ENCODE measurements at regions not wholly inside any gene's neighbourhood (a gene's known extent, or its start where the extent isn't known, plus 50 kb on each side); places are given as distances from the start of the nearest gene placed in this dataset.

DNA sequence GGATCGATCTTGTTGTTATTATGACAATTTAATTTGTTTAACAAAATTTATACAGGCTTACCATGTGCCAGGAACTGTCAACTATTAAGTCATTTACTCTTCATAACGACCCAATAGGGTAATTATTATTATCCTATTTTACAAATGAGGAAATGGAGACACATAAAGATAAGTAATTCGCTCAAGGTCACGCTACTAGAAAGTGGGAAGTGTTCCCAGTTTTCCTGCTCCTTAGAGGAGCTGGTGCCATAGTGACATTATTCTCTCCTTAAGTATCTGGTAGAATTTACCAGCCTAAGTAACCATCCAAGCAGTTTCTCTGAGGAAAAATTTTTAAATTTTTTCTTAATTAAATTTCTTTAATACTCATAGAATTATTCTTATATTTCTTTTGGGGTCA lies 360.9 kb upstream of the RNF32 start:
- no peak for FAIRE-seq
- TF ChIP-seq, protein P1, sequence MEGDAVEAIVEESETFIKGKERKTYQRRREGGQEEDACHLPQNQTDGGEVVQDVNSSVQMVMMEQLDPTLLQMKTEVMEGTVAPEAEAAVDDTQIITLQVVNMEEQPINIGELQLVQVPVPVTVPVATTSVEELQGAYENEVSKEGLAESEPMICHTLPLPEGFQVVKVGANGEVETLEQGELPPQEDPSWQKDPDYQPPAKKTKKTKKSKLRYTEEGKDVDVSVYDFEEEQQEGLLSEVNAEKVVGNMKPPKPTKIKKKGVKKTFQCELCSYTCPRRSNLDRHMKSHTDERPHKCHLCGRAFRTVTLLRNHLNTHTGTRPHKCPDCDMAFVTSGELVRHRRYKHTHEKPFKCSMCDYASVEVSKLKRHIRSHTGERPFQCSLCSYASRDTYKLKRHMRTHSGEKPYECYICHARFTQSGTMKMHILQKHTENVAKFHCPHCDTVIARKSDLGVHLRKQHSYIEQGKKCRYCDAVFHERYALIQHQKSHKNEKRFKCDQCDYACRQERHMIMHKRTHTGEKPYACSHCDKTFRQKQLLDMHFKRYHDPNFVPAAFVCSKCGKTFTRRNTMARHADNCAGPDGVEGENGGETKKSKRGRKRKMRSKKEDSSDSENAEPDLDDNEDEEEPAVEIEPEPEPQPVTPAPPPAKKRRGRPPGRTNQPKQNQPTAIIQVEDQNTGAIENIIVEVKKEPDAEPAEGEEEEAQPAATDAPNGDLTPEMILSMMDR (IDR thresholded peaks at IDR 0.05; ENCODE audit: insufficient read depth, missing control alignments) = no peak
- no peak for DNase-seq (ENCODE audit: insufficient read length, low spot score)

GRCh38 chr7:156275292-156275691 lies 365.3 kb upstream of the RNF32 start:
- TF ChIP-seq, protein P1 (IDR thresholded peaks at IDR 0.05; ENCODE audit: insufficient read depth, missing control alignments) = no peak
- FAIRE-seq (no peak), DNase-seq (ENCODE audit: insufficient read length, low spot score) (no peak)

DNA sequence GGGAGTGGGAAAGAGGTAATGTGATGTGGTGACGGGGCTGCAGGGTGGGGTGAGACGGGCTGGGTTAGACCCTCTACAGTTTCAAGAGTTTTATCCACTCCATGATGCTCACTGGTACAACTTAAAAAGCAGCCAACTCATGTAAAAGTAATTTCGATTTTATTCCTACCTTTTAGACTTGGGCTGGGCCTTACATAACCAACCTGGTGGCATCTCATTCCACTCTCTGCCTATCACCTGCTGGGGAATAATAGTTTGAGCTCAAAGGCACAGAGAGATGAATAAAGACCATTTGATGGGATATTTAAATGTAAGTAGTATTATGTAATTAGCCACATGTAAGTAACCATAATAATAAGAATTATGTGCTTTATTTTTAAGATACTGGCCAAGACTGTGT lies 366.0 kb upstream of the RNF32 start:
- TF ChIP-seq, protein P1 (IDR thresholded peaks at IDR 0.05; ENCODE audit: insufficient read depth, missing control alignments) = no peak
- no peak for FAIRE-seq
- DNase-seq (ENCODE audit: insufficient read length, low spot score) = no peak

- DNase-seq (ENCODE audit: insufficient read length, low spot score) = no peak
- TF ChIP-seq, protein P1 (IDR thresholded peaks at IDR 0.05; ENCODE audit: insufficient read depth, missing control alignments) = no peak
- no peak for FAIRE-seq
Observed at GRCh38 chr7:156261581-156261980, 379.0 kb upstream of the RNF32 start.

- TF ChIP-seq, protein P1 (IDR thresholded peaks at IDR 0.05; ENCODE audit: insufficient read depth, missing control alignments) = no peak
- FAIRE-seq (no peak), DNase-seq (ENCODE audit: insufficient read length, low spot score) (no peak)
Observed at GRCh38 chr7:156257904-156258303, 382.7 kb upstream of the RNF32 start.

DNA sequence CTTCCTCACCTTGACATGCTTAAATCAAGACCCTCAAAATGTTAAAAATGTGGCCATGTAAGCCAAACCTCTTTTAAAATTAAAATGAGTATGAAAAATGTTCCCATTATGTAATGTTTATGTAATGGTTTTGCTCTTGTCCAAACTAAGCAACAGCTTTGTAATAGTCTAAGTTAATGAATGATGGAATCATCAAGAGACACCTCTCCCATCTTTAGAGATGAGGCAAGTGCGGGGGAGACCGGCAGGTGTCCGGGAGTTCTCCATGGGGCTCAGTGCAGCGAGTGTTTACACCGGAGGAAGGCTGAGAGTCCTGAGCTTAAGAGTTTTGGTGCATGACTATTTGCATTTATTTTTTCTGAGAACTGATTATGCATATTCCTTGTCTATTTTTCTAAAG lies 384.9 kb upstream of the RNF32 start:
- DNase-seq (ENCODE audit: insufficient read length, low spot score) = no peak
- no peak for FAIRE-seq
- TF ChIP-seq, protein P1 (IDR thresholded peaks at IDR 0.05; ENCODE audit: insufficient read depth, missing control alignments) = no peak

DNA sequence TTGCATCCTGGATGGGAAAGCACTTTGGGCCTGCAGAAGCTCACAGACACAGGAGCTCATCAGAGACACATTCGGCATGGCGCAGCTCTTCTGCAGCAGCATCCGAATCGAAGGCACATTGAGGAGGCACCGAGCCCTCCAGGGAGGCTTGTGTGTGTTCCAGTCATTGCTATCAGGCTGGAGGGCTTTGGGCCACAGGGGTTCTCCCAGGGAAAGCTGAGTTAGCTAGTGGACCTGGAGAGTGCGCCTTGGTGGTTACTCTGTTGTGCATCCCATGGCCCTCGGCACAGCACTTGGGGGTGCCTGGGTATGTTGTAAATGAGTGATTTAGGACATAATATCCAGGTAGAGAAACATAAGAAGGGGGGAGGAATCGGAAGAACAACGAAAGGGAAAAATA lies 388.7 kb upstream of the RNF32 start:
- FAIRE-seq (no peak), DNase-seq (ENCODE audit: insufficient read length, low spot score) (no peak)
- TF ChIP-seq, protein P1 (IDR thresholded peaks at IDR 0.05; ENCODE audit: insufficient read depth, missing control alignments) = no peak

Data from D721Med (cell line).